ENCODE measurements at regions not wholly inside any gene's neighbourhood (a gene's known extent, or its start where the extent isn't known, plus 50 kb on each side); places are given as distances from the start of the nearest gene placed in this dataset.

GRCh38 chr2:199572571-199572970, 114.8 kb upstream of the SATB2 start:
- no peak for TF ChIP-seq CTCF (IDR thresholded peaks at IDR 0.05)
- TF ChIP-seq REST (IDR thresholded peaks at IDR 0.05; ENCODE audit: insufficient read depth in 1 of 2, low read depth in 2 of 2, low read length in 1 of 2) = no peak
- TF ChIP-seq SIN3A (IDR thresholded peaks at IDR 0.05; ENCODE audit: borderline replicate concordance, insufficient read depth, low read depth, low read length) = no peak
- no peak for TF ChIP-seq POLR2AphosphoS5 (IDR thresholded peaks at IDR 0.05; ENCODE audit: low read depth, low read length)
